ENCODE measurements at regions not wholly inside any gene's neighbourhood (a gene's known extent, or its start where the extent isn't known, plus 50 kb on each side); places are given as distances from the start of the nearest gene placed in this dataset.

GRCh38 chr4:115580901-115581300 lies 467.5 kb upstream of the NDST4 start:
- Histone ChIP-seq H3K27me3 (ENCODE audit: control insufficient read depth, insufficient read depth, low read length) (no peaks in the 10 kb centered on the region), H3K4me3 (ENCODE audit: low read length in 3 of 3) (no peak overlapping the region), H3K4me1 (ENCODE audit: control insufficient read depth in 2 of 3, insufficient read depth in 2 of 3, low read depth in 1 of 3, low read length in 3 of 3) (no peaks in the 10 kb centered on the region), H3K36me3 (ENCODE audit: control insufficient read depth in 2 of 3, insufficient read depth in 3 of 3, low read length in 3 of 3) (no peaks in the 10 kb centered on the region), H3K9ac (ENCODE audit: low read length in 3 of 3) (no peak overlapping the region), H3K9me3 (ENCODE audit: control insufficient read depth in 2 of 3, insufficient read depth in 1 of 3, low read length in 3 of 3) (no peaks in the 10 kb centered on the region), H3K27ac (ENCODE audit: low read depth in 2 of 2, low read length in 2 of 2) (no peak overlapping the region)
- TF ChIP-seq, protein P1, sequence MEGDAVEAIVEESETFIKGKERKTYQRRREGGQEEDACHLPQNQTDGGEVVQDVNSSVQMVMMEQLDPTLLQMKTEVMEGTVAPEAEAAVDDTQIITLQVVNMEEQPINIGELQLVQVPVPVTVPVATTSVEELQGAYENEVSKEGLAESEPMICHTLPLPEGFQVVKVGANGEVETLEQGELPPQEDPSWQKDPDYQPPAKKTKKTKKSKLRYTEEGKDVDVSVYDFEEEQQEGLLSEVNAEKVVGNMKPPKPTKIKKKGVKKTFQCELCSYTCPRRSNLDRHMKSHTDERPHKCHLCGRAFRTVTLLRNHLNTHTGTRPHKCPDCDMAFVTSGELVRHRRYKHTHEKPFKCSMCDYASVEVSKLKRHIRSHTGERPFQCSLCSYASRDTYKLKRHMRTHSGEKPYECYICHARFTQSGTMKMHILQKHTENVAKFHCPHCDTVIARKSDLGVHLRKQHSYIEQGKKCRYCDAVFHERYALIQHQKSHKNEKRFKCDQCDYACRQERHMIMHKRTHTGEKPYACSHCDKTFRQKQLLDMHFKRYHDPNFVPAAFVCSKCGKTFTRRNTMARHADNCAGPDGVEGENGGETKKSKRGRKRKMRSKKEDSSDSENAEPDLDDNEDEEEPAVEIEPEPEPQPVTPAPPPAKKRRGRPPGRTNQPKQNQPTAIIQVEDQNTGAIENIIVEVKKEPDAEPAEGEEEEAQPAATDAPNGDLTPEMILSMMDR (IDR thresholded peaks at IDR 0.05; ENCODE audit: borderline replicate concordance, extremely low read depth, insufficient read depth) = no peak
- intact Hi-C loops (cut with DNase I) = no loop called here
- FAIRE-seq = no peak
- DNase-seq = no peak

- FAIRE-seq (no peak), DNase-seq (no peak)
- no peaks in the 10 kb centered on the region for H3K4me1 ChIP-seq (ENCODE audit: control insufficient read depth in 2 of 3, insufficient read depth in 2 of 3, low read depth in 1 of 3, low read length in 3 of 3)
- H3K9ac ChIP-seq (ENCODE audit: low read length in 3 of 3) = no peak overlapping the region
- intact Hi-C loops (cut with DNase I) = no loop called here
- TF ChIP-seq, protein P1 (IDR thresholded peaks at IDR 0.05; ENCODE audit: borderline replicate concordance, extremely low read depth, insufficient read depth) = no peak
- no peaks in the 10 kb centered on the region for H3K36me3 ChIP-seq (ENCODE audit: control insufficient read depth in 2 of 3, insufficient read depth in 3 of 3, low read length in 3 of 3)
- H3K27ac ChIP-seq (ENCODE audit: low read depth in 2 of 2, low read length in 2 of 2) = no peak overlapping the region
- no peak overlapping the region for H3K4me3 ChIP-seq (ENCODE audit: low read length in 3 of 3)
- no peaks in the 10 kb centered on the region for H3K27me3 ChIP-seq (ENCODE audit: control insufficient read depth, insufficient read depth, low read length)
- H3K9me3 ChIP-seq (ENCODE audit: control insufficient read depth in 2 of 3, insufficient read depth in 1 of 3, low read length in 3 of 3) = peaks cover 0 to 4% (median 0%) of the 10 kb centered on the region in 3 donors
Measured at GRCh38 chr4:115575851-115576250, 462.4 kb upstream of the NDST4 start.

DNA sequence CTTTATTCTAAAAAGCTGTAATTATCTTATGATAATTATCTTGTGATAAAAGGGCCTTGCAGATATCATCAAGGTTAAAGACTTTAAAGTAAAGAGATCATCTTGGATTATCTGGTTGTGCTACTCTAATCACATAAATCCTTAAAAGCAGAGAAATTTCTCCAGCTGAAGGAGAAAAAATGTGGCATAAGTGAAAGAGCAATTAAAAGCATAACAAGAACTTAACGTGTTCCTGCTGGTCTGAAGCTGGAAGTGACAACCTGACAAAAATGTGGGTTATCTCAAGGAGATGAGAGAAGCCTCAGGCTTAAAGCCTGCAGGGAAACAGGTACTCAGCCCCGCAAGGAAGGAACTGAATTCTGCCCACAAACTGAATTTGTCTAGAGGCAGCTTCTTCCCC lies 449.1 kb upstream of the NDST4 start:
- intact Hi-C loops (cut with DNase I) = no loop called here
- no peak for DNase-seq
- Histone ChIP-seq H3K27ac (ENCODE audit: low read depth in 2 of 2, low read length in 2 of 2) (no peak overlapping the region), H3K9ac (ENCODE audit: low read length in 3 of 3) (no peak overlapping the region), H3K4me1 (ENCODE audit: control insufficient read depth in 2 of 3, insufficient read depth in 2 of 3, low read depth in 1 of 3, low read length in 3 of 3) (no peaks in the 10 kb centered on the region), H3K9me3 (ENCODE audit: control insufficient read depth in 2 of 3, insufficient read depth in 1 of 3, low read length in 3 of 3) (no peaks in the 10 kb centered on the region), H3K27me3 (ENCODE audit: control insufficient read depth, insufficient read depth, low read length) (no peaks in the 10 kb centered on the region), H3K36me3 (ENCODE audit: control insufficient read depth in 2 of 3, insufficient read depth in 3 of 3, low read length in 3 of 3) (no peaks in the 10 kb centered on the region), H3K4me3 (ENCODE audit: low read length in 3 of 3) (no peak overlapping the region)
- TF ChIP-seq, protein P1 (IDR thresholded peaks at IDR 0.05; ENCODE audit: borderline replicate concordance, extremely low read depth, insufficient read depth) = no peak
- no peak for FAIRE-seq

GRCh38 chr4:115548123-115548522 lies 434.7 kb upstream of the NDST4 start:
- no peak overlapping the region for H3K27ac ChIP-seq (ENCODE audit: low read depth in 2 of 2, low read length in 2 of 2)
- intact Hi-C loops (cut with DNase I) = no loop called here
- TF ChIP-seq, protein P1 (IDR thresholded peaks at IDR 0.05; ENCODE audit: borderline replicate concordance, extremely low read depth, insufficient read depth) = no peak
- H3K4me3 ChIP-seq (ENCODE audit: low read length in 3 of 3) = no peak overlapping the region
- no peak for FAIRE-seq
- no peak overlapping the region for H3K9ac ChIP-seq (ENCODE audit: low read length in 3 of 3)
- H3K27me3 ChIP-seq (ENCODE audit: control insufficient read depth, insufficient read depth, low read length) = no peaks in the 10 kb centered on the region
- H3K4me1 ChIP-seq (ENCODE audit: control insufficient read depth in 2 of 3, insufficient read depth in 2 of 3, low read depth in 1 of 3, low read length in 3 of 3) = no peaks in the 10 kb centered on the region
- DNase-seq = no peak
- no peaks in the 10 kb centered on the region for H3K9me3 ChIP-seq (ENCODE audit: control insufficient read depth in 2 of 3, insufficient read depth in 1 of 3, low read length in 3 of 3)
- H3K36me3 ChIP-seq (ENCODE audit: control insufficient read depth in 2 of 3, insufficient read depth in 3 of 3, low read length in 3 of 3) = no peaks in the 10 kb centered on the region

Measured in kidney (tissue), 13 donors.